ENCODE measurements at regions not wholly inside any gene's neighbourhood (a gene's known extent, or its start where the extent isn't known, plus 50 kb on each side); places are given as distances from the start of the nearest gene placed in this dataset.

DNA sequence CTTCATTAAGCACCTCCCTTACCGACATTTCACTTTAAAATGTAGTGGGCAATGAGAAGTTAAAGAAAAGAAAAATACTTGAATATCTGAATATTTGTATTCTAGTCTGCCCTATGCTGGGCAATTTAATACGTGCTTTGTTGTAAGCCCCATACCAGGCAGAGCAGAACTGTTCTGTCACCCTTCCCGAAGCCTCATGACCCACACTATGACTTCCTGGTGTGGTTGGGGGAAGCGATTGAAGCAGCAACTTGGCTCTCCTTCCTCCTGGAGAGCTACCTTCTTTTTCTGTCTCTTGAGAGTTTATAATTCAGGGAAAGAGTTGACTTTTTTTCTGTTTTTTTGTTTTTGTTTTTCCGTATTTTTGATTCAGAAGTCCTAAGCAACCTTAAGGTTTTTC is 243.7 kb downstream of the INHBA start:
- H3K36me3 Mint-ChIP-seq (ENCODE audit: low read depth, unreplicated experiment) = no peaks in the 10 kb centered on the region
- TF ChIP-seq, protein P1, sequence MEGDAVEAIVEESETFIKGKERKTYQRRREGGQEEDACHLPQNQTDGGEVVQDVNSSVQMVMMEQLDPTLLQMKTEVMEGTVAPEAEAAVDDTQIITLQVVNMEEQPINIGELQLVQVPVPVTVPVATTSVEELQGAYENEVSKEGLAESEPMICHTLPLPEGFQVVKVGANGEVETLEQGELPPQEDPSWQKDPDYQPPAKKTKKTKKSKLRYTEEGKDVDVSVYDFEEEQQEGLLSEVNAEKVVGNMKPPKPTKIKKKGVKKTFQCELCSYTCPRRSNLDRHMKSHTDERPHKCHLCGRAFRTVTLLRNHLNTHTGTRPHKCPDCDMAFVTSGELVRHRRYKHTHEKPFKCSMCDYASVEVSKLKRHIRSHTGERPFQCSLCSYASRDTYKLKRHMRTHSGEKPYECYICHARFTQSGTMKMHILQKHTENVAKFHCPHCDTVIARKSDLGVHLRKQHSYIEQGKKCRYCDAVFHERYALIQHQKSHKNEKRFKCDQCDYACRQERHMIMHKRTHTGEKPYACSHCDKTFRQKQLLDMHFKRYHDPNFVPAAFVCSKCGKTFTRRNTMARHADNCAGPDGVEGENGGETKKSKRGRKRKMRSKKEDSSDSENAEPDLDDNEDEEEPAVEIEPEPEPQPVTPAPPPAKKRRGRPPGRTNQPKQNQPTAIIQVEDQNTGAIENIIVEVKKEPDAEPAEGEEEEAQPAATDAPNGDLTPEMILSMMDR (IDR thresholded peaks at IDR 0.05; ENCODE audit: unreplicated experiment) = no peak
- DNase-seq (ENCODE audit: low spot score) = no peak
- H3K4me3 Mint-ChIP-seq (ENCODE audit: unreplicated experiment) = no peak overlapping the region
- no peaks in the 10 kb centered on the region for H3K27me3 Mint-ChIP-seq (ENCODE audit: unreplicated experiment)
- H3K9me3 Mint-ChIP-seq (ENCODE audit: unreplicated experiment) = no peaks in the 10 kb centered on the region
- H3K27ac Mint-ChIP-seq (ENCODE audit: unreplicated experiment) = no peak overlapping the region
- peaks cover 6% of the 10 kb centered on the region for H3K4me1 Mint-ChIP-seq (ENCODE audit: unreplicated experiment)

DNA sequence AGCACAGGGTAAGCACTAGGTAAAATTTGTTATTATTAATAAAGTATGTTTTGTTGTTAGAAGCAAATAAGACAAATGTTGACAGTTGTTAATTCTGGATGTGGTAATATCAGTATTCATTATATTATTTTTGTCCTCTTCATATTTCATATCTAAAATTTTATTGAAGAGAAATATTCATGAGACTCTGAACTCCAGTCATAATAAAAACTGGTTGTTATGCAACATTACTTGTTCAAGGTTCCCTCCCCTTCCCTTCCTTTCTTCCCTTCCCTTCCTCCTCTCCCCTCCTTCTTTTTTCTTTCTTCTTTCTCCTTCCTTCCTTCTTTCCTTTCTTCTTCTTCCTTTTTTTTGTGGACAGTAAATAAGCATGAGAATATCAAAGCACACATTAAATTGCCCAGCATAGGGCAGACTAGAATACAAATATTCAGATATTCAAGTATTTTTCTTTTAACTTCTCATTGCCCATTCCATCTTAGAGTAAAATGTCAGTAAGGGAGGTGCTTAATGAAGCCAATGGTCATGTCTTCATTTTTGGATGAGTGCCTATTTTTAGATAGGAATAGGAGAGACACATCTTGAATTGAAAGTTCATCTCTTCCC is 245.0 kb downstream of the INHBA start:
- Mint-ChIP-seq H3K4me1 (ENCODE audit: unreplicated experiment) (peaks cover 6% of the 10 kb centered on the region), H3K4me3 (ENCODE audit: unreplicated experiment) (no peak overlapping the region), H3K27me3 (ENCODE audit: unreplicated experiment) (no peaks in the 10 kb centered on the region), H3K36me3 (ENCODE audit: low read depth, unreplicated experiment) (no peaks in the 10 kb centered on the region), H3K27ac (ENCODE audit: unreplicated experiment) (no peak overlapping the region), H3K9me3 (ENCODE audit: unreplicated experiment) (no peaks in the 10 kb centered on the region)
- DNase-seq (ENCODE audit: low spot score) = no peak
- TF ChIP-seq, protein P1 (IDR thresholded peaks at IDR 0.05; ENCODE audit: unreplicated experiment) = no peak

DNA sequence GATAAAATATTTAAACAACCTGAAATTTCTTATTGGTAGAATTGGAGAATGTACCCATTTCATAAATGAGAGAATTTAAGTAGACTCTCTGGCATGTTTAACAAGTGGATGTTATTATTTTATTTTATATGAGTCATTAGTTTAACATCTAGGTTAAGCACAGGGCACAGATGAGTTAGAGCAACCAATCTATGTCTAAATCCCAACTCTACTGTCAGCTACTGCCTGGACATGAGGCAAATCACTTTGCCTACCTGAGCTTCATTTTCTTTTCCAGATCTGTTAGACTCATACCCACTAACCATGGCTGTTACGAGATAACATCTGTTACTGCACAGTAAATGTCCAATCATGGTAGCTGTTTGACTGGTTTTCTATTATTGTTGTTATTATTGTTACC is 251.1 kb downstream of the INHBA start:
- Mint-ChIP-seq H3K4me3 (ENCODE audit: unreplicated experiment) (no peak overlapping the region), H3K4me1 (ENCODE audit: unreplicated experiment) (peaks cover 9% of the 10 kb centered on the region), H3K9me3 (ENCODE audit: unreplicated experiment) (no peaks in the 10 kb centered on the region), H3K27ac (ENCODE audit: unreplicated experiment) (no peak overlapping the region), H3K36me3 (ENCODE audit: low read depth, unreplicated experiment) (no peaks in the 10 kb centered on the region), H3K27me3 (ENCODE audit: unreplicated experiment) (peaks cover 1% of the 10 kb centered on the region)
- TF ChIP-seq, protein P1 (IDR thresholded peaks at IDR 0.05; ENCODE audit: unreplicated experiment) = no peak
- no peak for DNase-seq (ENCODE audit: low spot score)

DNA sequence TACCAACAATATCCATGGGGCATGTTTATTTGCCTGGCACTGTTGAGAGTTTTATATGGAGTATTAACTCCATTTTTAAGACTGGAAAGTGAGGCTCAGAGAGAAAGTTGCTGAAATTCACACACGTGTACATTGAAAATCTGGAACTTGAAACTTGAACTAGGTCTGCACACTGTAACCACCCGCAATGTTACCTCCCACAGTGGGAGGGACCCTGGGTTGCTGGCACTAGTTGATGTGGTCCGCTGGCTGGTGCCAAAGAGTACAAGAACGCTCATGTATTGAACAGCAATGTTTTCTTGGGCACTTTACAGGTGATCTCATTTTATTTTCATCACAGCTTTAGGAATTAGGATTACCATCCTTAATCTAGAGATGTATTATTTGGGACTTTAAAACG is 253.2 kb downstream of the INHBA start:
- DNase-seq (ENCODE audit: low spot score) = no peak
- Mint-ChIP-seq H3K9me3 (ENCODE audit: unreplicated experiment) (no peaks in the 10 kb centered on the region), H3K36me3 (ENCODE audit: low read depth, unreplicated experiment) (no peaks in the 10 kb centered on the region), H3K27me3 (ENCODE audit: unreplicated experiment) (peaks cover 1% of the 10 kb centered on the region), H3K4me1 (ENCODE audit: unreplicated experiment) (peaks cover 20% of the 10 kb centered on the region), H3K27ac (ENCODE audit: unreplicated experiment) (no peak overlapping the region), H3K4me3 (ENCODE audit: unreplicated experiment) (no peak overlapping the region)
- TF ChIP-seq, protein P1 (IDR thresholded peaks at IDR 0.05; ENCODE audit: unreplicated experiment) = no peak

DNA sequence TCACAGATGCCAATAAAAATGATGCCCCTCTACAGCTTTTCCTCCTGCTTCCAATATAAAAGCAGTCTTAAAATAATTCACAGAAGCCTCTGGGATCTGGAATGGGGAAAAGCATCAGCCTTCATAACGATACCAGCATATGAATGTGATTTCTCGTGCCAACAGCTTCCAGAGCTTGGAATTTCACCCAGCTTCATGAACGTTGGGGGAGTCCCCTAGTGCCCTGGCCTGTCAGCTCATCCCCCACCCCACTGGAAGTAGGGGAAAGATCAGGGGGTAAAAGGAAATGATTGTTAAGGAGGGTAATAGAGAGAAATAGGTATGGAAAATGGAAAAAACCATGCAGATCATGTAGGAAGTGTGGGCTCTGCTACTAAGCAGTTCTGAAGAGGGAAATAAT is 253.6 kb downstream of the INHBA start:
- DNase-seq (ENCODE audit: low spot score) = no peak
- Mint-ChIP-seq H3K9me3 (ENCODE audit: unreplicated experiment) (no peaks in the 10 kb centered on the region), H3K27me3 (ENCODE audit: unreplicated experiment) (peaks cover 1% of the 10 kb centered on the region), H3K4me3 (ENCODE audit: unreplicated experiment) (no peak overlapping the region), H3K36me3 (ENCODE audit: low read depth, unreplicated experiment) (no peaks in the 10 kb centered on the region), H3K27ac (ENCODE audit: unreplicated experiment) (no peak overlapping the region), H3K4me1 (ENCODE audit: unreplicated experiment) (peaks cover 20% of the 10 kb centered on the region)
- TF ChIP-seq, protein P1 (IDR thresholded peaks at IDR 0.05; ENCODE audit: unreplicated experiment) = no peak
